Stimulated activated naive CD4-positive, alpha-beta T cell treated with Interleukin-2 at 50 U/mL for 16 hours (primary cell): ENCODE measurements at regions not wholly inside any gene's neighbourhood (a gene's known extent, or its start where the extent isn't known, plus 50 kb on each side); places are given as distances from the start of the nearest gene placed in this dataset.
"Not testable (repeated sequence)": the region's sequence is repeated elsewhere in the genome, so short reads cannot be mapped to it uniquely, and the experiment has no call there.

Experiments
- DNase-seq: peaks from one replicate; lab custom pipeline; 2025; lab: John Stamatoyannopoulos, UW

- DNase-seq: not testable (repeated sequence)
Observed at GRCh38 chr1:228796945-228797344, 61.7 kb downstream of the RHOU start.

GRCh38 chr1:228798035-228798434 lies 62.8 kb downstream of the RHOU start:
- DNase-seq: no peak

- no peak for DNase-seq
Observed at GRCh38 chr1:228798548-228798947, 63.3 kb downstream of the RHOU start.

- no peak for DNase-seq
Observed at GRCh38 chr1:228799924-228800323, 64.6 kb downstream of the RHOU start.

- no peak for DNase-seq
Observed at GRCh38 chr1:228801068-228801467, 65.8 kb downstream of the RHOU start.

- DNase-seq: no peak
Observed at GRCh38 chr1:228802386-228803220, 67.3 kb downstream of the RHOU start.

- DNase-seq: no peak
Observed at GRCh38 chr1:228803421-228803820, 68.1 kb downstream of the RHOU start.

GRCh38 chr1:228804173-228804572 lies 68.9 kb downstream of the RHOU start:
- no peak for DNase-seq

- DNase-seq: peak; percentile 12
Observed at GRCh38 chr1:228804640-228805413, 69.5 kb downstream of the RHOU start.

GRCh38 chr1:228807904-228808605 lies 72.8 kb downstream of the RHOU start:
- DNase-seq: no peak

- no peak for DNase-seq
Observed at GRCh38 chr1:228809621-228810394, 74.5 kb downstream of the RHOU start.

GRCh38 chr1:228810395-228810758 lies 75.1 kb downstream of the RHOU start:
- DNase-seq: no peak

GRCh38 chr1:228810878-228811711 lies 75.8 kb downstream of the RHOU start:
- DNase-seq: no peak

- no peak for DNase-seq
Observed at GRCh38 chr1:228811712-228812305, 76.5 kb downstream of the RHOU start.

- DNase-seq: no peak
Observed at GRCh38 chr1:228812961-228813360, 77.7 kb downstream of the RHOU start.

GRCh38 chr1:228814176-228814575 lies 78.9 kb downstream of the RHOU start:
- DNase-seq: no peak

- DNase-seq: no peak
Observed at GRCh38 chr1:228818296-228818695, 83.0 kb downstream of the RHOU start.

- DNase-seq: no peak
Observed at GRCh38 chr1:228818928-228819630, 83.8 kb downstream of the RHOU start.

GRCh38 chr1:228821252-228821651 lies 86.0 kb downstream of the RHOU start:
- DNase-seq: no peak

GRCh38 chr1:228823200-228823599 lies 87.9 kb downstream of the RHOU start:
- no peak for DNase-seq
